Activated naive CD4-positive, alpha-beta T cell treated with anti-CD3 and anti-CD28 coated beads, Interleukin-2, amount 50 U/mL, for 16 hours (primary cell): ENCODE measurements at regions not wholly inside any gene's neighbourhood (a gene's known extent, or its start where the extent isn't known, plus 50 kb on each side); places are given as distances from the start of the nearest gene placed in this dataset.
"Not testable (repeated sequence)": the region's sequence is repeated elsewhere in the genome, so short reads cannot be mapped to it uniquely, and the experiment has no call there.

Source experiments
- DNase-seq: peaks from one replicate; pipeline ENCODE4 v3.0.0-alpha.2; 2020

DNA sequence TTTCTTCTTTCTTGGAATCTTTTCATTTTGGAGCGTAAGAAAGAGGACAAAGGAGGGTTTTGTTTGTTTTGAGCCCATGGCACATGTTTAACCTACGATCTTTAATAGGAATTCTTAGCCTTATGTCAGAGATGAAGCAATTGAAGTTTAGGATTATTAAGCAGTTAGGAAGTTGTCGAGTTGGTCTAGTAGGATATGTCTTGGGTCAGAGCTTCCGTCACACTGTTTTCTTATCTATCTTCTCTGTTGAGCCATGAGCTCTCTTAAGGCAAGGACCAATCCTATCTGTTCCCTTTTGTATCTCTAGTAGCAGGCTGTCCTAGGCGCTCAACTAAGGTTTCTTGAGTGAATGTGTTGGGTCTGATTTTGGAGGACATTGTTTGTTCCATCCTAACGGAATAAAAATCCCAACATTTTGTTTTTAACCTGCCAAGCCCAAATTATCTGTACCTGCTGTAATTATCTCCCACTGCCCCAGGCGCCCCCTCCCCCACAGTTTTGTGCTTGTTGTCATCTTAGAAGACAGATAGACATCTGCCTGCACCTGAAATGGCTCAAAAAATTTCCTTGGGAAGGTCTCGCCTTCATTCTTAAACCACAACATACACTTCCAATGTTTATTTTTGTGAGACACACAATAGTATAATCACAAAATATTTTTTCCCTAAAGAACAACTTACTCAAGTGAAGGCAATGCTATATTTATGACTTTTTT is 95.3 kb upstream of the GADD45A start:
- no peak for DNase-seq

DNA sequence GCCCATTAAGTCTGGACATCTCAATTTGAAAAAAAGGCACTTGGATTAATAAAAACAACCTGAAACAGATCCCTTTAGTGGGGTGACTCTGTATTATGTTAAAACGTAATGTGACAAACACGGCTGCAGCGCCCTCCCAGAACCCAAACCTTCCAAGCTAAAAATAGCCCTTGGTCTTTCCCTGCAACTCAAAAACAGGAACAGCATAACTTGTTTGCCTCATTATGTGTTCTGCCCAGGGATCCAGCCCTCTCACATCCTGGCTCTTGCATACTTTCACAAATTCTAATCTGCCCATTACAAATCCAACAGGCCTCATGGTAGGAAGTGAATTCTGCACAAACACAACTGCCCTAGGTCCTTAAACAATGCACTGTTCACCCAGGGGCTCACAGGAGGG is 94.7 kb upstream of the GADD45A start:
- DNase-seq, result no peak

DNA sequence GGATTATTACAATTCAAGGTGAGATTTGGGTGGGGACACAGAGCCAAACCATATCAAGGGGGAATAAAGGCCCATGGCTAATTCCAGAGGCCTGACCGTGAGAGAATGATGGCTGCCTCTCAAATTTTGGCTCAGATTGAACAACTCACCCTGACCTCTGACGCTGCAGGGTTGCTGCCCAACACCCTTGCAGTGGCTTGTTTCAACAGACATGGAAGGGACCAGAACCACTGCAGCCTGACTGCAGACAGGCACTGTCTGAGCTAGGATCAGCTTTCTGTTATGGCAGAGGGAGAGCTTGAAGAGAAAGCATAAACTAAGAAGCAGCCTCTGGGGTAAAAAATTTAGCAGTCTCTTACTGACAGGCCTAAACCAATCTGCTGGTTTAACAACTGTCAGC is 90.2 kb upstream of the GADD45A start:
- no peak for DNase-seq

DNA sequence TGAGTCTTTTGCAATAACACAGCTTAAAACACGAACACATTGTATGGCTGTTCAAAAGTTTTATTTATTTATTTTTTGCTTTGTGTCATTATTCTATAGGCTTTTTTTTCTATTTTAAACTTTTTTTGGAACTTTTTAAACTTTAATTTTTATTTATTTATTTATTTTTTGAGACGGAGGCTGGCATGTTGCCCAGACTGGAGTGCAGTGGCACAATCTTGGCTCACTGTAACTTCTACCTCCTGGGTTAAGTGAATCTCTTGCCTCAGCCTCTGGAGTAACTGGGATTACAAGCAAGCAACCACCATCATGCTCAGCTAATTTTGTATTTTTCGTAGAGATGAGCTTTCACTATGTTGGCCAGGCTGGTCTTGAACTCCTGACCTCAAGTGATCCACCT is 88.3 kb upstream of the GADD45A start:
- DNase-seq, result no peak

DNA sequence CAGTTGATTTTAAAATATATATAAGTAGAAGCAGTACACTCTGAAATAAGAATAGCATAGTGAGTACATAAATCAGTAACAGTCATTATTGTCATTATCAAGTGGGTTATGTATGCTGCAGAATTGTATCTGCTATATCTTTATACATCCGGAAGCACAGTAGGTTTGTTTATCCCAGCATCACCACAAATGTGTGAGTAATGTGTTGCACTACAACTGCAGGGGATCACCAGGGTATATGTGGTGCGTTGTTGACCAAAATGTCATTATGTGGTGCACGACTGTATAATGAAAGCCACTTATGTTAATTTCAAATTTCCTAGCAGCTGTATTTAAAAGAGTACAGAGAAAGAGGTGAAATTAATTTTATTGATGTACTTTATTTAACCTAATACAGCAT is 87.7 kb upstream of the GADD45A start:
- no peak for DNase-seq

DNA sequence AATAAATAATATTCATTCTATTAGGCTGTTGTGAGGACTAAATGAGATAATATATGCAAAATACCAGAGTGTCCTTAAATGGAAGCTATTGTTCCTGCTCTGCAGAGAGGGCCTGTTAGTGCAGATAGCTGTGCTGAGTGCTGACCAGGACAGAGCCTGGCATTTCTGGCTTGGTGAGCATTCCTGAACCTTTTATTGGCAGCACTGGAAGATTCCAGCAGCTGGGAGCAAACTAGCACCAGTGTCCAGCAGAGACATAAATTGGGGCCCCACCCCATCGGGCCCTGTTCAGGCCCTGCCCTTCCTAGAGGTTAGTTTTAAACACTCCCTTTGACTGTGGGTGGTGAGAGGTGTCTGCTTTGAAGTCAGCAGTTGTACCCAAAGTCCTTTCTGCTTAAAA is 85.9 kb upstream of the GADD45A start:
- DNase-seq, result no peak

DNA sequence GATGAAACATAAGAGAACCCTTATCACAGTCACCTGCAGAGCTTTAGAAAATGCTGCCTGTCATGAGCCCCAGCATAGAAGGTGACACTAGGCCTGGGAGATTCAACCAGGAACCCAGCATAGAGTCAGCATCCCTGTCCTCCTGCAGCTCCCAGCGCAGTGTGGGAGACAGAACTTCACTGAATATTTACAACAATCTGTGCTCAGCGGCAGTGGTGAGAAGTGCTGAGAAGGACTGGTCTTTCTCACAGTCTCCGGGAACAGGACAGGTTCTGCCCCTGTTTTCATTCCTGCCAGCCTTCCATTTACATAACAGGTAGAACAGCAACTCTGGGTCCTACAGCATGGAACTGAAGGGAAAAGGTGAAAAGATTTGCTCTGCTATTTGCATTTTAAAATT is 83.5 kb upstream of the GADD45A start:
- DNase-seq, result no peak

DNA sequence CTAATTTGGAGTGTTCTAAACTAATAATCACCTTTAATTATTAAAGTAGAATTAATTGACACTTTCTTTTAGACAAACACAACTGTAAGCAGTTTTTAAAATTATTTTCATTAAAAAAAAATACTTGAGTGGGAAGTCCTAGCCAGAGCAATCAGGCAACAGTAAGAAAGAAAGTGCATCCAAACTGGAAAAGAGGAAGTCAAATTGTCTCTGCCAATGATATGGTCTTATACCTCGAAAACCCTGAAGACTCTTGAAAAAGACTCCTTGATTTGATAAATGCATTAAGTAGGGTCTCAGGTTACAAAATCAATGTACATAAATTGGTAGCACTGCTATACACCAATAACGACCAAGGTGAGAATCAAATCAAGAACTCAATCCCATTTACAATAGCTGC is 83.0 kb upstream of the GADD45A start:
- no peak for DNase-seq

DNA sequence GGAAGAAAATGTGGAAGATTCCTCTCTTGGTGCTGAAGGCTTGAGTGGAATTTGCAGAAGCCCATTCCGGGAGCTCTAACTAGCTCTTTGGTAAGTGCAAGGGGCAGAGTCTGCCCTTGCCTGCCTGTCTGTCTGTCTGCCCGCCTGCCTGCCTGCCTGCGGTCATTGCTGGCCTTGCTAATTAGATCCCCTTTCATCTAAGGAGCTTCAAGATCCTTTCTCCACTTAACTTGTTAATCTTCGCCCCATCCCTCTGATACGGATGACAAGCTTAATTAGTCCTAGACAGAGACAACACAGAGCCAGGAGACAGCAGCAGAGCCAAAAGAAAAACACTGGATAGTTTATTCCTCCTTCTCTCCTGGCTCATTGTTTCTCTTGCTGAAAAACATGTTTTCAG is 80.2 kb upstream of the GADD45A start:
- no peak for DNase-seq

DNA sequence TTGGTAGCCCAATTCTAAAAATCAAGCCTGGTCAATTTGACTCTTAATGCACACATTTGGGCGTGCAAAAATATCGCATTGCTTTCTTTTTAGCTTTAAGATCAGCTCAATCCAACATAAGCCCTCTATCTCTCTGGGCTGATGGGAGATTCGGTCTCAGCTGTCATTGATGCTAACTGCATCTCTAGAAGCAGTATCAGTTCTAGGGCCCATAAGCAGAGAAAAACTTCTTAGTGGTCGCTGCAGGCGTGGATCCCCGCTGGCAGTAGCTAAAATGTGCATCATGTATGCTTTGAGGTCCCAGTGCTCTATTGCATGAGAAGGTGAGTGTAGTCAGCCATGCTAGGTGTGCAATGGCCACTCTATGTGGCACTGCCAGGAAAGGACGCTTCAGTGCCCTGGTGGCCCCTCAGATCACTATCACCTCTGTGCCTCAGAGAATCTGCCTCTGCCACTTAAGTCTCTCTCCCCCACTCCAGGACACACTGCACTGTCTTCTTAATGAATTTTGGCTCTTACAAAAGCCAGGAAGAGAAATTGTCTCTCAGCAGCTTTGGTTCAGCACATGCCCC is 79.7 kb upstream of the GADD45A start:
- DNase-seq, result no peak

DNA sequence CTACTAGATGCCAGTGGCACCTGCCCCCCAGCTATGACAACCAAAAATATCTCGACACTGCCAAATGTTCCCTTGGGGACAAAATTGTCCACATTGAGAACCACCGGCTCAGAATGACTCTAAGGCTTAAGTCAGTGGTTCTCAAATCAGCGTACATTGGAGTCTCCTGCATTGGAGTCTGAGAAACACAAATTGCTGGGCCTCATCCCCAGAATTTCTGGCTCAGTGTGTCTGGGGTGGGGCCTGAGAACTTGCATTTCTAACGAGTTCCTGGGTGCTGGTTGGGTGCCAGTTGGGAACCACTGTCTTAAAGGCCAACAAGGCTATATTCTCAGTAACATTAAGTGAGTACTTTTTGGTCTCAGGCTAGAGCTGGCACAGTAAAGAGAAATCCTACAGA is 77.7 kb upstream of the GADD45A start:
- DNase-seq, result no peak

DNA sequence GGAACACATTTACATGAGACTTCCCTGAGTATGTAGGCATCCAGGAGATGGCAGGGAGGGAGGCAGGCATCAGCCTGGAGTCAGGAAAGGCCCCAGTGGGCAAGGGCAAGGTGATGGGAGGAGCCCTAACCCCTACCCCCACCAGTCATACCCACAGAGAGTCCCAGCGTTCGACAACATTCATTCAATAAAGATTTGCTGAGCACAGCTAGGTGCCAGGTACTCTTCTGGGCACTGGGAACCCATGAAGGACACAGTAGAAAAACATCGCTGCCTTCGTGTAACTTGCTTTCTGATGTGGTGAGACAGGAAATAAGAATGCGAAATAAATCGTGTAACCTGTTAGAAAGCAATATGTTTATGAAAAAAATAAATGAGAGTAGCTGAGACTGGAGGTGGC is 77.3 kb upstream of the GADD45A start:
- no peak for DNase-seq

DNA sequence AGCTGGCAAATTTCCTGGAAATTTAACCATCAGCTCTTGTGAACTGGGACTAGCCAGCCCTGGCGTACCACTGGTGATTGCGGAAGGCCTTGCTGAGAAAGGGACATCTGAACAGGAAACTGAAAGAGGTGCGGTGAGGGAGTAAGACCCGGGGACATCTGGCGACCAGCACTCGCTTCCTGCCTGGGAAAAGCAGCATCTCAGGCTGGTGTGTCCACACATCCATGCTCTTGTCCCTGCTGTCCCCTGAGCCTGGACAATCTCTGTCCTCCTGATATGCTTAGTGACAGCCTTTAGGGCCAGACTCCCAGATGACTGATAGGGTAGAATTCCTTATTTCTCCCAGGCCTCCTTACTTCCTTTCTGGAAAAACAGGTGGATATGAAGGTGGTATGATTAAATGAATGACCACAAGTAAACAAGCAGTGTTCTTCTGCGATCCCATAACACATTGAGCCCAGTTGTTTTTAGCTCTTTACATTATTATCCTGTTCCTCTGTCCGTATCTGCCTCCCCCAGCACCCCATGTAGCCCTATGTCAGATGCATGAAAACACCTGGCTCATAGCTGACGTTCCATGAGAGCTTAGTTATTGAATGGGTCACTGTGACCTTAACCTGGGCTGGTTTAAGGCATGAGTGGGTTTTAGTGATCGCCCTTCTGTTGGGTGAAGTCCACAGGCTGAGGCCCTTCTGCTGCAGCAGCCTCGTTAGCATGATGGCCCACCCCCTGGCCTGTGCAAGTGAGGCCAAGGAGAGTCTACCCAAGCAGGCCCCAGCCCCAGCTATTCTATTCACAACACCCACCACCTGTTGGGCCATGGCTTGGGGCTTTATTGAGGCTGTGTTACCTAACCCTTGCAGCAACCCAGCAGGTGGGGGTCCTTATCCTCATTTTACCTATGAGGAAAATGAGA is 76.1 kb upstream of the GADD45A start:
- no peak for DNase-seq

DNA sequence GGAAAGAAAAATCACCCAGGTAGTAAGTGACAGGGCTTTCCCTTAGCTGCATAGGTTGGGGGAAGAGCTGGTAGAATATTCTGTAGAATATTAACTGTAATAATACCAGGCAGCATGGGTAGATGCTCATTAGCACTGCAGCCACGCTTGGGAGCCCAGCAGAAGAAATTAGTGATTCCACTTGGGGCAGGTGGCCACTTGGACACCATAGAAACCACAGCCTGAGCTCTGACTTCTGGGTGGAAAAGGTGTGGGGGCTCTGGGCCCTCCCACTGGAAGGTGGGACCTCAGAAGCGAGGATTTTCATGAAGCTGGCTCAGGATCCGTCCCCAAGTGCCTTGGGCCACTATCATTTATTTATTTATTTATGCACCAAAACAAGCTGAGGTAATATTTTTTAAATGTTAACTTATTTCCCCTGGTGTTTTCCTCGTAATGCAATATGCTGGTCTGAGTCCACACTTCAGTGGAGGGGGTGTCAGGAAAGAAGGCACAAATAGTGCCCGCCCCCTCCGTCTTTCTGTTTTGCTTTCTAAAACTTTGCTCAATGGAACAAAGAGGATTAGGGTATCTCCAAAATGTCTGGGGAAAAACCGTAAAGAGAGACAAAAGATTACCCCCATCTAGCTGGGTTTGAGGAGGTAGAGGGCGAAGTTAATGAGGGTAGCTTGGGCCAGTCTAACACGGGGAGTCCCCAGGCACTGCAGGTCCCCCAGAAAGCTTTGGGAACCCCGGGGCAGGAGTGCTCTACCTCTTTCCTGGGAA is 75.2 kb upstream of the GADD45A start:
- no peak for DNase-seq

DNA sequence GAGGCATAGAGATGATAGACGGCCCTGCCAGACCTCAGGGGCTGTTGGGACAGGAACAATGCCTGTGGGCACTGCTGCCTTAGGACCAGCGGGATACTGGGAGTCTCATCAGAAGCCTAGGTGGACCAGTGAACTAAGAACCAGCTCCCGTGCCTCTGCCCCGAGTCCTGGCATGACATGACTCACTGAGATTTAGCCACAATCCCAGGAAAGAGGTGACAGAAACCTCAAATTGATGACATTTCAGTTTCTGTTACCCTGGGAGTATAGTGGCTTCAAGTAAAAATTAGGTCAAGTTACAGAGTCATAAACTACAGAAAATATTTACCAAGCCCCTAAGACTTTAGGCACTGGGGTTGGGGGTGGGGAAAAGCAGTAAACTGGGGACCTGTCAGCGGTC is 74.6 kb upstream of the GADD45A start:
- no peak for DNase-seq

DNA sequence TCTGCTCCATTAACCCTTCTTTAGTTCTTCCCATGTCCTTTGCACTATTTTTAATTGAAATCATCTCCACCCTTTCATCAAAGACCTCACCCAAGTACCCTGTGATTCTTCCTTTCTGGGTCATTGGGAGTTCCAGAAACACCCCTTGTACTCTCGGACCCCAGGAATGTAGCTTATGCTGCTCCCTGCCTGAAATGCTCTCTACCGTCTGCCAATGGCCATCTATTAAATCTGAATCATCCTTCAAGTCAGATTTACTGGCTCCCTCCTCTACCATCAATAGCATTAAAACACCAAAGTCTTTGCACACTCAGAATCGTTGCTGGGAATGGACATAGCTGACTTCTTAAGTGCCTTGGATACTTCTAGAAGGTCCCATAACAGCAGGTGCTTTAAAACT is 73.2 kb upstream of the GADD45A start:
- DNase-seq, result no peak

DNA sequence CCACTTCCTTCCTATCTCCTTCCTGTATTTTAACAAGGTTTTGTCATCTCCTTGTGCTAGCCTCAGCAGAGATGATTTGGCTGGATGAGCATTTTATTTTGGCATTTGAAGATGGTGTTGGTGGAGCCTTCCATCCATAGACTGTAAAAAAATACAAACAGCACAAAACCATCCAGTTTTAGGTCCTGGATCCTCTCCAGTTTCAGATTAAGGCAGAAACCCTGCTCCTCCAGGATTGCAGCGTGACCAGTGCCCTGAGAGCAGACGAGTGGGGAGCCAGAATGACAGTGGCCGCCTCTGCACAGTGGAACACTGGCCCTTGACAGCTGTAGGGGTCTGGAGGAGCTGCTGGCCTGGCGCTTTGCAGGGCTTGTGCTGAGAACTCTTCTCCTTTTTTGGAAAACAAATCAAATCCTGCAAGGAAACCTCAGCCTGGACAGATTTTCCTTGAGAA is 72.2 kb upstream of the GADD45A start:
- DNase-seq, result no peak

DNA sequence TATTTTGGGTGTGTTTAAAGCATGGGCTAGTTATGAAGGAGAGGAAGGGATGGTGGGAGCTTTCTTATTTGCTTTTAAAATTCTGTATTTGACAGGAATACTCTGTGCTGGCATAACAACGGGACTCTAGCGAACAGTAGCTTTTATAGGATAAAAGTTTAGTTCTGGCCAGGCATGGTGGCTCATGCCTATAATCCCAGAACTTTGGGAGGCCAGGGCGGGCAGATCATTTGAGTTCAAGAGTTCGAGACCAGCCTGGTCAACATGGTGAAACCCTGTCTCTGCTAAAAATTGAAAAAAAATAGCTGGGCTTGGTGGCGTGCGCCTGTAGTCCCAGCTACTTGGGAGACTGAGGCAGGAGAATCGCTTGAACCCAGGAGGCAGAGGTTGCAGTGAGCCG is 71.5 kb upstream of the GADD45A start:
- DNase-seq, result not testable (repeated sequence)

DNA sequence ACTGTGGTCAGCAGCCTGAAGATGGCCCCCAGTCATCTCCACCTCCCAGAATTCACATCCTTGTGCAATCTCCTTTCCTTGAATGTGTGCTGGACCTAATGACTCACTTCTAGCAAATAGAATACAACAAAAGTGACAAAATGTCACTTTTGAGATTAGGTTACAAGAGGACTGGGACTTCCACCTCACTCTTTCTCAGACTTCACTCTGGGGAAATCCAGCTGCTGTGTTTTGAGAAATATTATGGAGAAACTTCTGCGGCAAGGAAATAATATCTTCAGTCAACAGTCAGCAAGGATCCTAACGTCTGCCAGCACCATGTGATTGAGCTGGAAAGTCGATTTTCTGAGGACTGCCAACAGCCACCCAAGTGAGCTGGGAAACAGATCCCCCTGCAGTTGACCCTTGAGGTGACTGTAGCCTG is 70.5 kb upstream of the GADD45A start:
- DNase-seq, result no peak

DNA sequence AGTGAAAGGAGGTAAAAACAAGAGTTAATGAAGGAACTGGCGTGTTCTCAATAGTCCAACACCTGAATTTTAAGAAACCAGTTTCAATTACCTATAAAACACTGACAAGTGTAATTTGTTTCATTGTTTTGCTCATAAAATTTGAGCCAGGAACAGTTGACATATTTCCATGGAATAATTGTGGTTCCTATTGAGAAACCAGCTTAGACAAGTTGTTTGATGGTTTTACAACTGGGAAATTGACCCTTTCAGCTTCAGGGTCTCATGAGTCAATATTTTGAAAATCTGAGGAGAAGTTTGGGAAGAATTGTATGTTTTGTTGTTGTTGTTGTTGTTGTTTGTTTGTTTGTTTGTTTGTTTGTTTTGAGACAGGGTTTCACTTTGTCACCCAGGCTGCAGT is 69.1 kb upstream of the GADD45A start:
- no peak for DNase-seq

DNA sequence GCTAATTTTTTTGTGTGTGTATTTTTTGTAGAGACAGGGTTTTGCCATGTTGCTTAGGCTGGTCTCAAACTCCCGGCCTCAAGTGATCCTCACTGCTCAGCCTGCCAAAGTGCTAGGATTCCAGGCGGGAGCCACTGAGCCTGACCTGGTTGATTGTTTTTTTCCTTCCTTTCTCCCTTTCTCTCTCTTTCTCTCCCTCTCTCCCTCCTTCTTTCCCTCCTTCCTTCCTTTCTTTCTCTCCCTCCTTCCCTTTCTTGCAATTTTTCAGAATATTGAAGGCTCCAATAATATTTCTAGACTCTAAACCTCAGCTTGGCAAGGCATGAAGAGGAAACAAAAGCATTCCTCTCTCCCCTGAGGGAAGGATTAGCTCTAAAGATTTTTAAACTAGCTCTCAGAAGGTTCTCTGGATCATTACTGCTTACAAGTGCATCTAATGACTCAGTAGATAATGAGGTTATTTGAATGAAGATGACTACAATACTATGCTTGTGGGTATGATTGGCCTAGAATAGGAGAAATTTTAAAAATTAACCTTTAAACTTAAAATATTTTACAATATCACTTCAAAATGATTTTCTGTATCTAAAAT is 68.5 kb upstream of the GADD45A start:
- no peak for DNase-seq

DNA sequence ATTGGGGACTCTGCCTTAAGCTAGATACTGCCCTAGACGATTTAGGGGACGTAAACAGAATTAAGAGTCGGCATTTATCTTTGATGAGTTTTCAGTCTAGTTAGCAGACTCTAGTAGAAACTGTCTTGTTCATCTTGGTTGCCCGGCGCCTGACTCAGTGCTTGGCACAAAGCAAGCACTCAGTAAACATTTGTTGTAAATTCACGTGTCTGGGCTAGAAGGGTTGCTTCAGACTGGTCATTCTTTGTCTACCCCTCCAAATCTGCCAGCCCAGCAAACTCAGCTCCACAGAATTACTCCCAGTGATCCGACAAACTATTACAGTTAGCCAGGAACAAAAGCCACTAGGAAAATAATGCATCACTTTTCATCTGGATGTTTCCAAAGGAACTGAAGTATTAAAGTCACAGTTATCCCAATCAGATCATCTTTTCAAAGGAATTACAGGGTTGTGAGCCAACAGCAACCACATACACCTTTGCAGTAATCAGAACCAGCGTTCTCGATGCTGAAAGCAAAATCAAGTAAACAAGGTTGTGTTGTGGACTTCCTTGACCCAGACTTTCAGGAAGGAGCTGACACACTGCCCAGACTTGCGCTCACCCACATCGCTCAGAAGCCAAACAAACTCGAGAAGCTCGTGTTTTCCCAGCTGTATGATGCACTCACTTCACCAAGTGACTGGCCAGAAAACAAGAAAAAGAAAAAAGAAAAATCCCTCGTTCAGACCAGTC is 66.5 kb upstream of the GADD45A start:
- DNase-seq, result no peak
